GM12891 (cell line): ENCODE measurements at regions not wholly inside any gene's neighbourhood (a gene's known extent, or its start where the extent isn't known, plus 50 kb on each side); places are given as distances from the start of the nearest gene placed in this dataset.

ENCODE experiments used
- POLR2A ChIP-seq: IDR thresholded peaks from 2 replicates; pipeline ENCODE4 v1.6.1; 2011; ENCODE audit warnings: low read depth, low read length, control low read depth
- POLR2AphosphoS5 ChIP-seq: IDR thresholded peaks from 2 replicates; pipeline ENCODE4 v1.6.1; 2011; ENCODE audit warnings: low read depth, low read length, control low read depth

DNA sequence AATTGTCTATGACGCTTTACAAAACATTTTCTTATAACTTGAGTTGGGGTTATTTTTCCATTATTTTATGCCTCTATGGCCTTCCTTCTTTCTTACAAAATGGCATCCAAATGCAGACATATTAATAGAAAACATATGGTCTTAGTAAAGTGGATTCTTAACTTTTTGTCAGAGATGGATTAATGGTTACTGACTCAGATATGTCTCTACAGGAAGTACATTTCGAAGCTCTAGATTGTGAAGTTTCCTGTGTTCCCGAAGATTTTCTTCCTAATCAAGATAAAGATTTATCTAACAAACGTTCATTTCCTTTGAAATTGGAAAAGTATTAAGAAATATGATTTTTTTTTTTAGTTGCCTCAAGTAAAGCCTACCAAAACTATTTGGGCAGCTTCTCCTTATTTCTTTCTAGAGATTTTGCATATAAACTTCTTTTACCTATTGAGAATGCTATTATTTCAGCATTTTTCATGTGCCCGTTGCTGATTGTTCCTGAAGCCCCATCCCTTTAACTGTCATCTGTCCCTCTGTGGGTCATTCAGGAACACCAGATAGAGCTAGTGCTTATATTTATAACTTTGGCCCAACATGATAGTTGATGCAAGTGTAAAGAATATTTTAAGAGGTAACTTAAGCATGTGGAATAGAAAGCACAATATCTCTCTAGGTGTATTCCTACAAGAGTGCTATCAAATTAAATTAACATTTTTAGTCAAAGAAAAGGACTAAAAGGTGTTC lies 498.0 kb downstream of the CCDC85A start:
- no peak for TF ChIP-seq POLR2AphosphoS5
- no peak for TF ChIP-seq POLR2A
